CD4-positive, alpha-beta memory T cell (primary cell): ENCODE measurements at regions not wholly inside any gene's neighbourhood (a gene's known extent, or its start where the extent isn't known, plus 50 kb on each side); places are given as distances from the start of the nearest gene placed in this dataset.

Experiments used
- CTCF ChIA-PET: fragments of 350-600 bp; sonication (Branson Sonifier 250); formaldehyde crosslinking; loops from one replicate; lab custom pipeline; 2021; ENCODE audit warnings: inconsistent platforms; ENCODE audit not compliant: partially characterized antibody; lab: Charles Lee
- POLR2A ChIA-PET: fragments of 350-600 bp; sonication (Branson Sonifier 250); formaldehyde crosslinking; loops from one replicate; lab custom pipeline; 2021; ENCODE audit not compliant: partially characterized antibody; lab: Charles Lee
- DNase-seq, 5 donors: peaks; one replicate each; pipeline versions ENCODE4 v3.0.0 to v3.0.0-alpha.2; 2020 to 2022; ENCODE audit warnings: mixed read lengths in 1 of 5
- H3K27ac ChIP-seq: one replicate; pipeline ENCODE4 v1.7.0; 2013; ENCODE audit warnings: low read depth, low read length
- H3K27me3 ChIP-seq: 2 replicates; pipeline ENCODE4 v1.7.0; 2013; ENCODE audit warnings: mild to moderate bottlenecking, low read length, moderate library complexity; ENCODE audit not compliant: insufficient read depth
- H3K36me3 ChIP-seq: 2 replicates; pipeline ENCODE4 v1.7.0; 2013; ENCODE audit warnings: mild to moderate bottlenecking, low read length, moderate library complexity; ENCODE audit not compliant: insufficient read depth
- H3K4me1 ChIP-seq: 2 replicates; pipeline ENCODE4 v1.7.0; 2013; ENCODE audit warnings: mild to moderate bottlenecking, low read length, moderate library complexity; ENCODE audit not compliant: insufficient read depth
- H3K4me3 ChIP-seq, 2 donors: one replicate each; pipeline ENCODE4 v1.7.0; 2013; ENCODE audit warnings: low read length in 2 of 2, mild to moderate bottlenecking in 1 of 2
- H3K9me3 ChIP-seq, 2 donors: one replicate each; pipeline ENCODE4 v1.7.0; 2013; ENCODE audit warnings: low read length in 2 of 2, control low read depth in 1 of 2; ENCODE audit not compliant: control insufficient read depth in 1 of 2
- H3K27ac Mint-ChIP-seq, 7 donors: one replicate each; pipeline ENCODE4 v1.8.0; 2020 to 2021; ENCODE audit warnings: mixed read lengths in 7 of 7, mild to moderate bottlenecking in 6 of 7, inconsistent platforms in 3 of 7, moderate library complexity in 3 of 7
- H3K27me3 Mint-ChIP-seq, 2 donors: one replicate each; pipeline ENCODE4 v1.8.0; 2020 to 2021; ENCODE audit warnings: mixed read lengths in 2 of 2
- H3K36me3 Mint-ChIP-seq, 2 donors: one replicate each; pipeline ENCODE4 v1.8.0; 2020 to 2021; ENCODE audit warnings: mixed read lengths in 2 of 2, inconsistent platforms in 1 of 2, mild to moderate bottlenecking in 1 of 2
- H3K4me1 Mint-ChIP-seq, 4 donors: one replicate each; pipeline ENCODE4 v1.8.0; 2020 to 2021; ENCODE audit warnings: mixed read lengths in 4 of 4, mild to moderate bottlenecking in 1 of 4
- H3K4me3 Mint-ChIP-seq, 8 donors: one replicate each; pipeline ENCODE4 v1.8.0; 2020 to 2021; ENCODE audit warnings: mixed read lengths in 8 of 8, mild to moderate bottlenecking in 7 of 8, moderate library complexity in 6 of 8, inconsistent platforms in 3 of 8
- H3K9me3 Mint-ChIP-seq, 8 donors: one replicate each; pipeline ENCODE4 v1.8.0; 2020 to 2021; ENCODE audit warnings: mixed read lengths in 8 of 8, mild to moderate bottlenecking in 5 of 8, inconsistent platforms in 3 of 8, moderate library complexity in 1 of 8
- intact Hi-C: fragments of 100-400 bp; cut with micrococcal nuclease; formaldehyde crosslinking; loops from one replicate; pipeline ENCODE4 v1.15.1; 2023

- Mint-ChIP-seq H3K4me1 (peaks cover 0 to 9% (median 2%) of the 10 kb centered on the region in 4 donors), H3K36me3 (no peaks in the 10 kb centered on the region), H3K27me3 (peaks cover 31 to 35% of the 10 kb centered on the region in 2 donors), H3K27ac (no peak overlapping the region), H3K9me3 (no peaks in the 10 kb centered on the region), H3K4me3 (peak overlapping the region in 1 of 8 donors; percentile 16)
- CTCF ChIA-PET: interaction anchor here (1.2 kb wide), 1 partner anchor 20 kb away, joined by 4 read pairs; no protein-coding TSS in a partner anchor
- Histone ChIP-seq H3K36me3 (no peaks in the 10 kb centered on the region), H3K4me3 (no peak overlapping the region), H3K4me1 (no peaks in the 10 kb centered on the region), H3K27me3 (peaks cover 19% of the 10 kb centered on the region), H3K27ac (no peak overlapping the region), H3K9me3 (no peaks in the 10 kb centered on the region)
- intact Hi-C loops: no loop called here
- POLR2A ChIA-PET: no interaction called here
- no peak for DNase-seq
Measured at GRCh38 chr22:46026899-46027210, 49.9 kb upstream of the WNT7B start.

DNA sequence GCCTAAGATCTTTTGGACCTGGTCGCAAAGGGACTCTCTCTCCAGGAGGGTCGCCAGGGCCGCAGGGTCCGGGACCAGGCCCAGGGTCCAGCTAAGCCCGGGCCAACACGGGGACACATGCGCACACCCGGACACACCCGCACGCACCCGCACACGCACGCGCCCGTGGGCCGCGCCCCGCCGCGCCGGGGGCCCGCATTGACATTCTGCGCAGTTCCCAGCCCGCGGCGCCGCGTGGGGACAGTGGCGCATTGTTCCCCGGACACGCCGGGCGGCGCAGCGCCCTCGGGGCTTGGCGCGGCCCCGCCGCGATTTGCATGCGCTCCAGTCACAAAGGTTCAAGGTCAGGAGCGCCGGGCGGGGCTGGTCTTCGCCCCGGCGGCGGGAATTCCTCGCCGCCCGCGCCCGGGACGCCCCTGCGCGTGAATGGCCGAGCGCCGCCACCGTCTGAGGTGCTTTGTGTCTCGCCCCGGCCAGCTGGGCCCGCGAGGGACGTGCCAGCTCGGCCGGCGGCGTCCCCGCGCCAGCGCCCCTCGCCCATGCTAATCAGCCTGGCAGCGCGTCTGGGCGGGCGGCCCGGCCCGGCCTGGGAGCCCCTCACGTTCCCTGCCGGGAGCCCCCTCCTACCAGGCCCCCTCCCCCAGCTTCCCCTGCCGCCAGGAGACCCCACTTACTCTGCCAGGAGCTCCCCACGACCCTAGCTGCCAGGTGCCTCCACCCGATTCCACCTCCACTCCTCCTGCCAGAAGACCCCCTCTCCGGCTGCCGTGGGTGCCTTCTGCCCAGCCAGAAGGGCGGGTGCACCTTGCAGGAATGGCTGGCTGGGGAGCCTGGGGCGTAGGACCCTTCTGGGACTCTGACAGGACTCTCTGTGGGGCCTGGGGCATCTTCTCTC, 50.5 kb upstream of the WNT7B start:
- H3K27me3 ChIP-seq: peaks cover 19% of the 10 kb centered on the region
- H3K4me3 ChIP-seq: no peak overlapping the region
- Mint-ChIP-seq H3K27ac (no peak overlapping the region), H3K27me3 (peaks cover 31 to 35% of the 10 kb centered on the region in 2 donors), H3K36me3 (no peaks in the 10 kb centered on the region), H3K9me3 (no peaks in the 10 kb centered on the region), H3K4me3 (peak overlapping the region in 1 of 8 donors; percentile 16), H3K4me1 (peaks cover 0 to 9% (median 2%) of the 10 kb centered on the region in 4 donors)
- H3K36me3 ChIP-seq: no peaks in the 10 kb centered on the region
- H3K9me3 ChIP-seq: no peaks in the 10 kb centered on the region
- no peak overlapping the region for H3K27ac ChIP-seq
- no peaks in the 10 kb centered on the region for H3K4me1 ChIP-seq
- ChIA-PET CTCF (interaction anchor here (1.2 kb wide), 1 partner anchor 21 kb away, joined by 4 read pairs; no protein-coding TSS in a partner anchor), POLR2A (no interaction called here)
- intact Hi-C loops: no loop called here
- DNase-seq: no peak

DNA sequence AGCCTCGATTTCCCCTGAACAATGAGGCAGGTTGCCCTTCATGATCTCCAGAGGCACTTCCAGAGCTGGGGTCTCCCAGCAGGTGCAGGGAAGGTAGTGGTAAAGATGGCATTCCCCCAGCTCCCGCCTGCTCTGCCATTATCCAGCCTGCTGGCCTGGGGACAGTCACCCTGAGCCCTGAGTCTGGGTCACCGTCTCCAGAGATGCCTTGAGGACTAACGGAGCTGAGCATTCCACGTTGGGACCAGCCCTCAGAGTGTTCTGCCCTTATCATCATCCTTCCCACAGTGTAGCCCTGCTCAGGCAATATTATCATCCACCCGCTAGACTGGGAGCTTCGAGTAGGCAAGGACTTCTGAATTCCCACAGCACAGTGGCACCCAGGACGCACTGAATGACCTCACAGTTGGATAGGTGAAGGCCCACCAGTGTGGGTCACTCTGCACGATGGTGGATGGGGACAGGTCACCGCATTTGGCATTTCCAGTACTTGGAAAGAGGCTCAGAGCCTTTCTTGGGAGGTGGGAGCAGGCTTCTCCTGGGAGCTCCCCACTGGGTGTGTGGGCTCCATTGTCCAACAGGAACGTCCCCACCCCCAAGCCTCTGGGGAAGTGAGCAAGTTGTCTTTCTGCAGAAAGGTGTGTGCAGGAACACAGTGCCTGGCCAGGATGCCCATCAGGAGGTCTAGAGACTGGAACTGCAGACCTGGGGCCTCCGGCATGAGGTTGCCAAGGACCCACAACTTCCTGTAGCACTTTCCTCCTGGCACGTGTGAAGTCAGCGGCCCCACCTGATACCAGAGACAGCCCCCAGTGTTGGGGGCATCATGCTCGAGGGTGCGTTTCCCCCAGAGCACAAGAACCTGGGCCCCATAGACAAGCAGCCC, 51.4 kb upstream of the WNT7B start:
- H3K4me1 Mint-ChIP-seq: peaks cover 0 to 9% (median 2%) of the 10 kb centered on the region in 4 donors
- Histone ChIP-seq H3K36me3 (no peaks in the 10 kb centered on the region), H3K27ac (no peak overlapping the region), H3K4me1 (no peaks in the 10 kb centered on the region), H3K9me3 (no peaks in the 10 kb centered on the region), H3K27me3 (peaks cover 19% of the 10 kb centered on the region), H3K4me3 (no peak overlapping the region)
- intact Hi-C loops: no loop called here
- ChIA-PET CTCF (no interaction called here), POLR2A (no interaction called here)
- H3K36me3 Mint-ChIP-seq: no peaks in the 10 kb centered on the region
- no peaks in the 10 kb centered on the region for H3K9me3 Mint-ChIP-seq
- H3K27me3 Mint-ChIP-seq: peaks cover 29 to 32% of the 10 kb centered on the region in 2 donors
- H3K27ac Mint-ChIP-seq: no peak overlapping the region
- no peak for DNase-seq
- H3K4me3 Mint-ChIP-seq: no peak overlapping the region

DNA sequence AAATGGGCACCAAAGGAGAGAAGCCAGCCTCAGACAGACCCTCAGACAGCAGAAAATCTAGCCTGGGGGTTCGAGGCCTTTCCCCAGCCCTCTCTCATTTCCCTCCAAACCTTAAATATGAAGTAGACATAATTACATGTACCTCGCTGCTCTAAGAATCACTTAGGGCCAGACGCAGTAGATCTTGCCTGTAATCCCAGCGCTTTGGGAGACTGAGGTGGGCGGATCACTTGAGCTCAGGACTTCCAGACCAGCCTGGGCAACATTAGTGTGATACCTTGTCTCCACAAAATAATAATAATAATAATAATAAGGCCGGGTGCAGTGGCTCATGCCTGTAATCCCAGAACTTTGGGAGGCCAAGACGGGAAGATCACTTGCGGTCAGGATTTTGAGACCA, 52.1 kb upstream of the WNT7B start:
- H3K9me3 Mint-ChIP-seq: no peaks in the 10 kb centered on the region
- ChIA-PET POLR2A (no interaction called here), CTCF (no interaction called here)
- Histone ChIP-seq H3K27ac (no peak overlapping the region), H3K9me3 (no peaks in the 10 kb centered on the region), H3K36me3 (no peaks in the 10 kb centered on the region), H3K4me3 (no peak overlapping the region), H3K4me1 (no peaks in the 10 kb centered on the region), H3K27me3 (peaks cover 19% of the 10 kb centered on the region)
- H3K36me3 Mint-ChIP-seq: no peaks in the 10 kb centered on the region
- no peak overlapping the region for H3K4me3 Mint-ChIP-seq
- peaks cover 29 to 32% of the 10 kb centered on the region in 2 donors for H3K27me3 Mint-ChIP-seq
- H3K27ac Mint-ChIP-seq: no peak overlapping the region
- intact Hi-C loops: no loop called here
- peaks cover 0 to 9% (median 2%) of the 10 kb centered on the region in 4 donors for H3K4me1 Mint-ChIP-seq
- no peak for DNase-seq

DNA sequence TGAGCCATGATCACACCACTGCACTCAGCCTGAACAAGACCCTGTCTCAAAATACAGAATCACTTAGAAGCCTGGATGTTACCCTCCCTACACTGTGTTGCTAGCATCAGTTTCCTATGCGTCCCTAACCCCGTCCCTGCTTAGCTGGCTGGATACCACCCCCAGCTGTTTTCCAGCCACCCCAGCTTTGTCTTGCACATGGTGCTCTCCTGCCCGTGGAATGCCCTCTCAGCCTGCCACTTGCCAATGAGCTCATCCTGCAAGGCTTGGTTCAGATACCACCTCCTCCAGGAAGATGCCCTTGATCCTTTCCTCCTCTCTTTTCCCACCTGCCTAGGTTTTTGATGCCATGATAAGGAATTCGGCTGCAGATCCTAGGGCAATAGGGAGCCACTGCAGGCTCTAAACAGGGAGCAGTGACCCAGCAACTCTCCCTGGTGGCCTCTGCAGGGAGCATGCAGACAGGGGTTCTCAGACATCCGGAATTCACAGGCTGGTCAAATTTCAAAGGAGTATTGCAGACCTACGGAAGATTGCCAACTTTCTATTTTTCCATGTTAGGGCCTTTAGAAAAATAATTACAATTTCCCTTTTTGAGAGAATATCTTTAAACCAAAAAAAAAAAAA, 52.7 kb upstream of the WNT7B start:
- no peak overlapping the region for H3K4me3 Mint-ChIP-seq
- H3K9me3 ChIP-seq: no peaks in the 10 kb centered on the region
- CTCF ChIA-PET: interaction anchor here (0.7 kb wide), 1 partner anchor 252 kb away, joined by 3 read pairs; no protein-coding TSS in a partner anchor

DNA sequence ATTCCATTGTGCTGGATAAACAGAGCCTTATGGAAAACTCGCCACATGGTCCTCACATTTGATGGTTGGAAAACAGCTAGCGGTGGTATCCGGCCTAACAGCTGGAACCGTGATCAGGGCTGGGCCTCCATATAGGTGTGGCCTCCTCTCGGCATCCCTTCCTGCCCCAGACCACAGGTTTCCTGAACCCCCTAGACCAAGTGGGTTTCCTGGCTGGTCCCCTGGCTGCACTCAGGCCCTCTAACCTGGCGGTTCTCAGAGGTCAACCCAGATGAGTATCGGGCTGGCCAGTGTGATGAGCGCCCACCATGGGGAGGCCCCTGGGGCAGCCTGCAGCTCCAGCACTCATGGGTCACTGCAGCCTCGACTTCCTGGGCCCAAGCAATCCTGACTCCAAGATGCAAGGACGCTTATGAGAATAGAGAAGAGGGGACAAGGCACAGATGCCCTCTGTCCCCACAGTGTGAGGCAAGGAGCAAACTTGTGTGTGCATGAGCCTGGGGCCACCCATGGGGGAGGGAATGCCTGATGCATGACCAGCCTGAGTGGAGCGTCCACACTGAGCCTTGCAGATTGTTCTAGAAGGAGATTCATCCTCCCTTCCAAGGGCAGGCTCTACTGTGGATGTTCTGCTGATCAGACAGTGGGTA, 53.4 kb upstream of the WNT7B start:
- Mint-ChIP-seq H3K4me1 (peaks cover 5 to 15% (median 8%) of the 10 kb centered on the region in 4 donors), H3K36me3 (no peaks in the 10 kb centered on the region), H3K9me3 (no peaks in the 10 kb centered on the region), H3K27ac (no peak overlapping the region), H3K27me3 (peaks cover 22 to 28% of the 10 kb centered on the region in 2 donors), H3K4me3 (no peak overlapping the region)
- peaks cover 19% of the 10 kb centered on the region for H3K27me3 ChIP-seq
- intact Hi-C loops: no loop called here
- H3K36me3 ChIP-seq: no peaks in the 10 kb centered on the region
- H3K27ac ChIP-seq: no peak overlapping the region
- ChIA-PET CTCF (interaction anchor here (0.7 to 1.5 kb wide), 3 partner anchors 15 to 252 kb away, joined by 3 to 5 read pairs (median 5); no protein-coding TSS in a partner anchor), POLR2A (interaction anchor here (0.7 kb wide), 1 partner anchor 16 kb away, joined by 4 read pairs; no protein-coding TSS in a partner anchor)
- H3K4me3 ChIP-seq: no peak overlapping the region
- H3K9me3 ChIP-seq: no peaks in the 10 kb centered on the region
- peaks cover 7% of the 10 kb centered on the region for H3K4me1 ChIP-seq
- no peak for DNase-seq

More for the DNA sequence above, 52.7 kb upstream of the WNT7B start:
- intact Hi-C loops: no loop called here
- Mint-ChIP-seq H3K27me3 (peaks cover 26 to 28% of the 10 kb centered on the region in 2 donors), H3K36me3 (no peaks in the 10 kb centered on the region), H3K27ac (no peak overlapping the region), H3K4me1 (peaks cover 0 to 9% (median 2%) of the 10 kb centered on the region in 4 donors), H3K9me3 (no peaks in the 10 kb centered on the region)
- no peaks in the 10 kb centered on the region for H3K36me3 ChIP-seq
- H3K27me3 ChIP-seq: peaks cover 19% of the 10 kb centered on the region
- peaks cover under 1% of the 10 kb centered on the region for H3K4me1 ChIP-seq
- POLR2A ChIA-PET: no interaction called here
- no peak overlapping the region for H3K4me3 ChIP-seq
- DNase-seq: no peak
- H3K27ac ChIP-seq: no peak overlapping the region
